ENCODE measurements at regions not wholly inside any gene's neighbourhood (a gene's known extent, or its start where the extent isn't known, plus 50 kb on each side); places are given as distances from the start of the nearest gene placed in this dataset.

GRCh38 chr11:103735497-103736032 lies 300.9 kb upstream of the DDI1 start:
- Histone ChIP-seq H3K9me3 (ENCODE audit: low read length) (peaks cover 51% of the 10 kb centered on the region), H3K36me3 (replicated peaks in 1 of 2; ENCODE audit: control insufficient read depth in 1 of 2, insufficient read depth in 2 of 2, low read length in 2 of 2) (no peaks in the 10 kb centered on the region), H2AFZ (ENCODE audit: low read length) (no peak overlapping the region), H3K79me2 (ENCODE audit: insufficient read depth, low read length) (no peaks in the 10 kb centered on the region), H3K27me3 (ENCODE audit: control insufficient read depth in 1 of 2, insufficient read depth in 2 of 2, low read length in 2 of 2) (no peaks in the 10 kb centered on the region), H3K4me3 (replicated peaks in 1 of 3; ENCODE audit: insufficient read depth in 1 of 3, low read depth in 2 of 3, low read length in 3 of 3) (no peak overlapping the region), H3K4me2 (ENCODE audit: low read depth, low read length) (no peak overlapping the region), H3K27ac (ENCODE audit: extremely low read length, insufficient read depth, low read length) (no peak overlapping the region), H4K20me1 (ENCODE audit: insufficient read depth, low read length) (no peaks in the 10 kb centered on the region), H3K4me1 (ENCODE audit: insufficient read depth, low read length) (no peaks in the 10 kb centered on the region), H3K9ac (ENCODE audit: insufficient read depth, low read depth, low read length) (no peak overlapping the region)
- TF ChIP-seq SALL2 (CRISPR knock-in tag; IDR thresholded peaks at IDR 0.05) (no peak), KLF9 (CRISPR knock-in tag; IDR thresholded peaks at IDR 0.05; ENCODE audit: low read depth) (no peak), TGIF2 (CRISPR knock-in tag; IDR thresholded peaks at IDR 0.05) (no peak), HOXA9 (CRISPR knock-in tag; IDR thresholded peaks at IDR 0.05; ENCODE audit: borderline replicate concordance) (no peak), DR1 (CRISPR knock-in tag; IDR thresholded peaks at IDR 0.05) (no peak), PPARG (CRISPR knock-in tag; conservative IDR thresholded peaks at IDR 0.05) (no peak), ZMYM4 (CRISPR knock-in tag; IDR thresholded peaks at IDR 0.05) (no peak), JUND (CRISPR knock-in tag; IDR thresholded peaks at IDR 0.05) (no peak), HNRNPK (IDR thresholded peaks at IDR 0.05; ENCODE audit: low read depth, low read length, poor library complexity, severe bottlenecking) (no peak), ARHGAP35 (CRISPR knock-in tag; IDR thresholded peaks at IDR 0.05; ENCODE audit: borderline replicate concordance) (no peak), ZNF263 (CRISPR knock-in tag; IDR thresholded peaks at IDR 0.05) (no peak), TMF1 (CRISPR knock-in tag; IDR thresholded peaks at IDR 0.05; ENCODE audit: low read depth) (no peak), FOXA3 (CRISPR knock-in tag; IDR thresholded peaks at IDR 0.05) (no peak), ZNF839 (CRISPR knock-in tag; IDR thresholded peaks at IDR 0.05; ENCODE audit: borderline replicate concordance) (no peak), ATF5 (CRISPR knock-in tag; IDR thresholded peaks at IDR 0.05; ENCODE audit: low read depth) (no peak)
- TF ChIP-seq, protein P1, sequence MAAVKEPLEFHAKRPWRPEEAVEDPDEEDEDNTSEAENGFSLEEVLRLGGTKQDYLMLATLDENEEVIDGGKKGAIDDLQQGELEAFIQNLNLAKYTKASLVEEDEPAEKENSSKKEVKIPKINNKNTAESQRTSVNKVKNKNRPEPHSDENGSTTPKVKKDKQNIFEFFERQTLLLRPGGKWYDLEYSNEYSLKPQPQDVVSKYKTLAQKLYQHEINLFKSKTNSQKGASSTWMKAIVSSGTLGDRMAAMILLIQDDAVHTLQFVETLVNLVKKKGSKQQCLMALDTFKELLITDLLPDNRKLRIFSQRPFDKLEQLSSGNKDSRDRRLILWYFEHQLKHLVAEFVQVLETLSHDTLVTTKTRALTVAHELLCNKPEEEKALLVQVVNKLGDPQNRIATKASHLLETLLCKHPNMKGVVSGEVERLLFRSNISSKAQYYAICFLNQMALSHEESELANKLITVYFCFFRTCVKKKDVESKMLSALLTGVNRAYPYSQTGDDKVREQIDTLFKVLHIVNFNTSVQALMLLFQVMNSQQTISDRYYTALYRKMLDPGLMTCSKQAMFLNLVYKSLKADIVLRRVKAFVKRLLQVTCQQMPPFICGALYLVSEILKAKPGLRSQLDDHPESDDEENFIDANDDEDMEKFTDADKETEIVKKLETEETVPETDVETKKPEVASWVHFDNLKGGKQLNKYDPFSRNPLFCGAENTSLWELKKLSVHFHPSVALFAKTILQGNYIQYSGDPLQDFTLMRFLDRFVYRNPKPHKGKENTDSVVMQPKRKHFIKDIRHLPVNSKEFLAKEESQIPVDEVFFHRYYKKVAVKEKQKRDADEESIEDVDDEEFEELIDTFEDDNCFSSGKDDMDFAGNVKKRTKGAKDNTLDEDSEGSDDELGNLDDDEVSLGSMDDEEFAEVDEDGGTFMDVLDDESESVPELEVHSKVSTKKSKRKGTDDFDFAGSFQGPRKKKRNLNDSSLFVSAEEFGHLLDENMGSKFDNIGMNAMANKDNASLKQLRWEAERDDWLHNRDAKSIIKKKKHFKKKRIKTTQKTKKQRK (IDR thresholded peaks at IDR 0.05; ENCODE audit: low read length), result no peak
- TF ChIP-seq, protein P2, sequence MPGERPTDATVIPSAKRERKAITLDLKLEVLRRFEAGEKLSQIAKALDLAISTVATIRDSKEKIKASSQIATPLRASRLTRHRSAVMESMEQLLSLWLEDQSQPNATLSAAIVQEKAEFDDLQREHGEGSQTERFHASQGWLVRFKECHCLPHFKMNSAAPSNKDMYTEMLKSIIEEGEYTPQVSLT (CRISPR knock-in tag; IDR thresholded peaks at IDR 0.05; ENCODE audit: borderline replicate concordance, low read depth), result no peak
- TF ChIP-seq, protein P3, sequence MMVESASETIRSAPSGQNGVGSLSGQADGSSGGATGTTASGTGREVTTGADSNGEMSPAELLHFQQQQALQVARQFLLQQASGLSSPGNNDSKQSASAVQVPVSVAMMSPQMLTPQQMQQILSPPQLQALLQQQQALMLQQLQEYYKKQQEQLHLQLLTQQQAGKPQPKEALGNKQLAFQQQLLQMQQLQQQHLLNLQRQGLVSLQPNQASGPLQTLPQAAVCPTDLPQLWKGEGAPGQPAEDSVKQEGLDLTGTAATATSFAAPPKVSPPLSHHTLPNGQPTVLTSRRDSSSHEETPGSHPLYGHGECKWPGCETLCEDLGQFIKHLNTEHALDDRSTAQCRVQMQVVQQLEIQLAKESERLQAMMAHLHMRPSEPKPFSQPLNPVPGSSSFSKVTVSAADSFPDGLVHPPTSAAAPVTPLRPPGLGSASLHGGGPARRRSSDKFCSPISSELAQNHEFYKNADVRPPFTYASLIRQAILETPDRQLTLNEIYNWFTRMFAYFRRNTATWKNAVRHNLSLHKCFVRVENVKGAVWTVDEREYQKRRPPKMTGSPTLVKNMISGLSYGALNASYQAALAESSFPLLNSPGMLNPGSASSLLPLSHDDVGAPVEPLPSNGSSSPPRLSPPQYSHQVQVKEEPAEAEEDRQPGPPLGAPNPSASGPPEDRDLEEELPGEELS (CRISPR knock-in tag; IDR thresholded peaks at IDR 0.05), result no peak
- FAIRE-seq, result no peak
- WGBS (ENCODE audit: low lambda C conversion rate), result 0% methylated on average over 4 of the region's 4 CpGs
- DNase-seq (ENCODE audit: low spot score), result no peak
- intact Hi-C loops (cut with micrococcal nuclease; ENCODE audit: unreplicated experiment), result no loop called here
- no peak for ATAC-seq
- BruUV-seq (replicated peaks), result no TSS peak
- in situ Hi-C loops (cut with HindIII; ENCODE audit: extremely low pct_ligation_motif_present, low pct_unique_long_range_greater_than_20kb), result no loop called here
- ChIA-PET POLR2A (no interaction called here), CTCF (ENCODE audit: low intra/inter-chr PET ratio, low total read pairs) (no interaction called here)

All from HepG2 (cell line).